ENCODE measurements at regions not wholly inside any gene's neighbourhood (a gene's known extent, or its start where the extent isn't known, plus 50 kb on each side); places are given as distances from the start of the nearest gene placed in this dataset.

DNA sequence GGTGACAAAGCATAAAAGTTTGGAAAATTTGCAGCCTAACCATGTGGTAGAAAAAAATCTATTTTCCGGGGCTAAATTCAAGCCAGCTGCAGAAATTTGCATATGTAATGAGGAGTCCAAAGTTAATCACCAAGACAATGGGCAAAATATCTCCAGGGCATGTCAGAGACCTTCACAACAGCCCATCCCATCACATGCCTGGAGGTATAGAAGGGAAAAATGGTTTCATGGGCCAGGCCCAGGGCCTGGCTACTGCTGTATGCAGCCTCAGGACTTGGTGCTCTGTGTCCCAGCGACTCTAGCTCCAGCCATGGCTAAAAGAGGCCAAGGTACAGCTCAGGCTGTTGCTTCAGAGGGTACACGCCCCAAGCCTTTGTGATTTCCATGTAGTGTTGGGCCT lies 655.8 kb upstream of the MGAT4C start:
- no peak for DNase-seq

DNA sequence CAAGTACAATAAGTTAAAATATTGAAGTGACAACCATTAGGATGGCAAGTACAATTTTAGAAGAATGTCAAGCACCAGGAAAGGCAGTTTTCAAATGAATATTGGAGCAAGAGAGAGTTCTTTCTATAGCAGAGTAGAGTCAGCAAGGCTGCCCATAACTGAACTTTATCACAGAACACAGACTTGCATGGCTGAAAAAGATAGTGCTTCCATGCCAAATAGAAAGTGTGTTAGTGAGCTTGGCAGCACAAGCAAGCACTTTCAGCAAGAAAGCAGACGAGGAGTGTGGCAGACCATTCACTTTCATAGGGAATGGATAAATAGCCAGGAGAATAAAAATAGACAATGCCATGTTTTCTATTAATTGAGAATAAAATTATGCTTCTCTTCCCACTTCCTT lies 647.0 kb upstream of the MGAT4C start:
- no peak for DNase-seq

DNA sequence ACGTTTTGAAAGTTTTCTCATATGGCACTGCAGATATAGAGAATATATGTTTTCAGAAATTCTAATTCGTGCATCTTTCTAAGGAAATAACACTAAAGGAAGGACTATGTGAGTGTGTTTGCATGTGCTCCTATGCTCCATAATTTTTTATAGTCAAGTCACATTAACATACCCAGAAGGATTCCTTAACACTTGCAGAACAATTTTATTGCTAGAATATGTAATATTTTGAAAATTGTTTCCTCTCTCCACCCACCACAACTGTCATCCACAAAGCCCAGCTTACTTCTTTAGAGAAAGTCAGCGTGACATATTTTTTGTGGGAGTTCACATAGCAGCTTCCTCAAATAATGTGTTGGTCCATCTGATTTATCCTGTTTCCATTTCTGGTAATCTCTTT lies 604.6 kb upstream of the MGAT4C start:
- DNase-seq: no peak

DNA sequence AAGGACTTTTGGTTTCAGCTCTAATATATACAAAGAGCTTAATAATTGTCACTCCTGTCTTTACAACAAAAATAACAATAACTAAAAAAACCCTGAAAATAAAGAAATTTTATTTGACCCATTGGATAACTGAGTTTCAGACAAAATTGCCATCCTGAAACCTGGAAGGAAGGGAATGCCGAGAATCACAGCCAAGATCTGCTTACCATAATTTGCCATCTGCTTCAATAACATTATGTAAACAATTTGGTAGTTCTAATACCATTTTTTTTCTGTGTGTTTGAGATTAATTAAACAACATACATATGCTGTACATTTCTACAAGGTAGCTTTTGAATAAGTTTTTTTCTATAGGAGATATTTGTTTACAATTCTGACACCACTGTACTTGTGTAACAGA lies 596.3 kb upstream of the MGAT4C start:
- peak; percentile 54 for DNase-seq

DNA sequence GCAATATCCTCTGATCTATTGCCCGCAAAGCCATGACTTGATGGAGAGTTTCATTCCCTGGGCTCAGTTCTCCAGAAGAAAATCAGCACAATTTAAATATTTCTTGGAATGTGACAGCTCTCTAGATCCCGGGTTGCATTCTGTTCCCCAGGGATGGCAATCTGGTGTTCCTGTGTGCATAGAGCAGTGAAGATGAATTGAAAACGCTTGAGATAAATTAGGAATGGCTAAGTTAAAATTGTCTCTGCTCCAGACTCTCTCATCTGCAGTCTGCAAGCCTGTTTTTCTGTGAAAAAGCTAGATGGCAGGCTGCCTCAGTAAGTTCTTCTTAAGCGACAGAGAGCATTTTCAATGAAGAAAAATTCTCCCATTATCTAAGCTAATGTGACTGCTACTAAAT lies 582.5 kb upstream of the MGAT4C start:
- no peak for DNase-seq

DNA sequence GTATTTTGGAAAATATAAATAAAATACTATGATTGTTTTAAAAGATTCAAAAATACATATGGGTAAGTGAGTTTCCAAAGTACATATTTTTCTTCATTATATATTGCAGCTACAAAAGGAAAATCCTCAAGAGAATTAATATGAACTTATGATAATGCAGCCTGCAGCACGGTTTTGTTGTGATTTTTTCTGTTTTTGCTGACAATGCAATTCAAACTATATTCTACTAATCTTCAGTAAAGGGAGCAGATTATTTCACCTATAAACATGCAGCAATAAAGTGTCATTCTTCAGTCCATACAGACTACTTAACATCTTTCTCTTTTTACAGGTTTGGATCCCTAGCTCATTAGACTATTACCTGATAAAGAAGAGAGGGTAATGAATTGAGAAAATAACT lies 582.1 kb upstream of the MGAT4C start:
- DNase-seq: no peak

DNA sequence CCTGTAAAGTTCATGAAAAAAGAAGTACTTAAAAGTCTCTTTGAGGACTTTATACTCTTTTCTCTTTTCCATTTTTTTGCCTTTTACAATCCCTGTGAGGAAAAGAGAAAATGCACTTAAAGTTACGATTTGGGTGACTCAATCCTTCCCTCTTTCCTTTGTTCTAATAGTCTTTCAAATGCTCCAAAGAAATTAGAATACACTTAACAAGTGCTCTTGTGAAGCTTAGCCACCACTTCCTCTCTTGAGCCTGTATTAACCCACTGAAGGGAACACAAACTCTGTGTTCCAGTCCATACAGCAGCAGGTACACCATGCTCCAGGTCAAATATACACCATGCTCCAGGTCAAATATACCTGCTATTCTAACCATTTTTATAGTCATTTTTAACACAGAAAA lies 581.1 kb upstream of the MGAT4C start:
- DNase-seq: no peak

DNA sequence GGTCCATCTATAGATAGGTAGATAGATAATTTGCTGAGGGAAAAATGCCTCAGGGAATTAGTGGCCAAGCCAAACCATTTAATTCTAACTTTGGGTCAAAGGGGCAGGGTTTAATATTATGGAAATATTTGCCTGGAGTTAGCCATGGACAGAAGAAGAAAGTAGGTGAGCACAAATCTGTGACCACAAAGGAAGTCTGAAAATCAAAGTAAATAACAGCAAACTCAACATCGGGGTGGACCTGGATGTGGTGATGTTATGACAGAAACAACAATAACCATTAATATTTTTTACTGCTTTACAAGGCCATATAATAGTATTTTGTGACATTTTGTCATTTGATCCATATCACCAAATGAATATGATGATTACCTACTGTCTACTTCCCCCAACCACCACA lies 578.0 kb upstream of the MGAT4C start:
- no peak for DNase-seq

DNA sequence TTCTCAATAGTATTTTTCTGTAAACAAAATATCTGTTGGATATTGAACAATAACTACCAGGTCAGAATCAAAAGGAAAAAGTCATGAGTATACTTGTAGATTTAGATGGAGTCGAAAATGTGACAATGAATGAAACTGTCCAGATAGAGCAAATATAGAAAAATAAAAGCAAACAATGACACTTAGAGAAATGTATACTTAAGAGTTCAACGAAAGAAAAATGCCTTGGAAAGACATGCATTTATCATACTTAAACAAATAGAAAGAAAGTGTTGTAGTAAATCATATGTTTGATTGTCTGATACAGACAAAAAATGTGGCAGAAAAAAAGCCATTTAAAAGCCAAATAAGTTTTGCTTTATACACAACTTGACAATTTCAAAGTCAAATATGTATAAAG lies 571.2 kb upstream of the MGAT4C start:
- DNase-seq: no peak

DNA sequence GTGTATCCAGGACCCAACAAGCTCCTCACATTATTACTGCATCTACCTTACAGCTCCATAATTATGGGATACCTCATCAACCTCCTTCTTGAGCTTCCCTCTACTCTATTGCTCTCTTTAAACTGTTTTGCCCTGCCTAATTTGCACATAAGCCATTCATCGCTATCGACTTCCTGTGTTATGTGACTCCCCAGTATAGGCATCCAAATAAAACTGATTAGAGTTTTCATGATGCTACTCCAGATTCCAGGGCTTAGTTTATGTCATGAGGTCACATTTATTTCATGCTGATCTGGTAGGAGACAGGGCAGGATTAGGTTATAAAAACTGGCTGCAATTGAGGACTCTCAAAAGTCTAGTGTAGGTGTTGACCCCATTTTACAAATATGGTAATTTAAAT lies 569.9 kb upstream of the MGAT4C start:
- no peak for DNase-seq

DNA sequence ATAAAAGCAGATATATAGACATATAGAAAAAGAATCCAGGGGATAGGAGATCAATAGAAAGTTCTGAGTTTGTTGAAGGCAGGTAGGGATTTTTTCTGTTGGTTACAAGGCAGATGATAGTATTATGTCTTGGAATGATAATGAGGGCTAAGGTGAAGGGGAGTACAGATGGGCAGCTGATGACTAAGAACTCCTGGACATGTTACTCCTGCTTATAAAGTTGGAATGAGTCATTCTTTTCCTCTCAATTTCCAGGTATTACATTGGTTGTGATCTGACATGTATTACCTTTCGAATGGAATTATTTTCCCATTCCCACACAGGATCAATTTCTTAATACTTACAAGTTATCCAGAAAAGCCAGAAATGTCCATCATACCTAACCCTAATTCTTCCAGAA lies 545.2 kb upstream of the MGAT4C start:
- DNase-seq: no peak

DNA sequence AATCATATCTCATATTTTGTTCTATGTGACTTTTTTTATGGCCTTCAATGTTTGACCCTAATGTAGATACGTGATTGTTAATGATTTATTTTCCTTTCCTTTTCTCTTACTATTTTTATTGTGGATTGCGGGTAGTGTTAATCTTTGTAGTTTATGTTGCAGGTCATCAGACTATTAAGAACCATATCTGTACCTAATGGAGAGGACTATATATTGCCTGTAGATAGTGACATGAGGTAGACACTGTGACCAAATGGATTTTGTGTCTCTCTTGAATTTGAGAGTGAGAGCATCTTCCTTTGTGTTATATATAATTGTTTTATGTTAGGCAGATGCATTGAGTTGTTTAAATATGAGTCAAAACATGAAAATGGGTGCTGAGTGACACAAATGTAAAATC lies 543.4 kb upstream of the MGAT4C start:
- no peak for DNase-seq

DNA sequence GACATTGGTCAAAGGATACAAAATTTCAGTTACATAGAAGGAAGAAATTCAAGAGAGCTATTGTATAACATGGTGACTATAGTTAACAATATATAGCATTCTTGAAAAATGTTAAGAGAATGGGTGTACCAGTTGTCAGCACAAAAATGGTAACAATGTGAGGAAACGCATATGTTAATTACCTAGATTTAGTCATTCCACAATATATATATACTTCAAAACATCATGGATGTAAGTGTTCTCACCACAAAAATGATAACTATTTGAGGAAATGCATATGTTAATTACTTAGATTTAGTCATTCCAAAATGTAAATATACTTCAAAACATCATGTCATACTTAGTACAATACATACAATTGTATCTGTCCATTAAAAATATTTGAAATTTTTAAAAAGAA lies 540.4 kb upstream of the MGAT4C start:
- DNase-seq: no peak

DNA sequence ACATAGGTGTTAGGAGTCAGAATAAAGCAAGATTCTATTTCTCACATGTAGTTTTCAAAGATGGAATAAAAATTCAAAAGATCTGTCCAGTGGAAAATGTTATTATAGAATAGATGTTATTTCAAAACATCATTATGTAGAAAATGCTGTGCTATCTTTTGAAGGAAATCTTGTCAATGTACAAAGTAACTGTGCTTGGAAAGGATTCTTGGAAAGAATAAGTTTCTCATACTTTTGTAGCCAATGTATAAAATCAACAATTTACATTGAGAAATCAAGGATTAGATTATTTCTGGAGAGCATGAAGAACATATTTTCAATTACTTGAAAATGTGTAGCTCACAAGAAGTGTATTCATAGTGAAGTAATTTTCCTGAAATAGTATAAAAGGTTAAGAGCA lies 532.5 kb upstream of the MGAT4C start:
- no peak for DNase-seq

DNA sequence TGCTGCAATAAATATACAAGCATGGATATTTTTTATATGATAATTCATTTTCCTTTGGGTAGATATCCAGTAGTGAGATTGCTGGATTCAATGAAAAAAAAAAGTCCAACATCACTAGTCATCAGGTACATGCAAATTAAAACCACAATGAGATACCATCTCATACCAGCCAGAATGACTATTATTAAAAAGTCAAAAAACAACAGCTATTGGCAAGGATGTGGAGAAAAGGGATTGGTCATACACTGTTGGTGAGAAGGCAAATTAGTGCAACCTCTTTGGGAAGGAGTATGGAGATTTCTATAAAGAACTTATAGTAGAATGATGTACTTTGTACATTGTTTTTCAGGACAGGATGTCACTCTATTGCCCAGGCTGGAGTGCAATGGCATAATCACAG lies 531.2 kb upstream of the MGAT4C start:
- no peak for DNase-seq

DNA sequence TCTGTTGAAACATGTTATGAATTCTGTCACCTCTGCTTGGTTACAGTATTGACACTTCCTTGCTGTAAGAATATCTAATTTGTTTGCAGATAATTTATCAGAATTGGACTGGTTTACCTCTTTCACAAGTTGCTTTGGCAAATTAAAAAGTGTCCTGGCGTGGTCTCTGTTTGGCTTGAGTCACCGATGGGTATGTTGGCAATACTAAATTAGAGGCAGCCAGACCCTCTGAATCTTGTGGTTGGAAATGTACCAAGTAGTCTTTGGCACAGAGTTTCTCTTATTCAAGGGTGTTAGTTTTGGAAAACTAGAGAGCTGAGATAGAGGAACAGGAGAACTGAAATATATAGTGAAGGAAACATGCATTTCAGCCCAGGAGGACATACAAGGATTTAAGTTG lies 521.1 kb upstream of the MGAT4C start:
- DNase-seq: no peak

DNA sequence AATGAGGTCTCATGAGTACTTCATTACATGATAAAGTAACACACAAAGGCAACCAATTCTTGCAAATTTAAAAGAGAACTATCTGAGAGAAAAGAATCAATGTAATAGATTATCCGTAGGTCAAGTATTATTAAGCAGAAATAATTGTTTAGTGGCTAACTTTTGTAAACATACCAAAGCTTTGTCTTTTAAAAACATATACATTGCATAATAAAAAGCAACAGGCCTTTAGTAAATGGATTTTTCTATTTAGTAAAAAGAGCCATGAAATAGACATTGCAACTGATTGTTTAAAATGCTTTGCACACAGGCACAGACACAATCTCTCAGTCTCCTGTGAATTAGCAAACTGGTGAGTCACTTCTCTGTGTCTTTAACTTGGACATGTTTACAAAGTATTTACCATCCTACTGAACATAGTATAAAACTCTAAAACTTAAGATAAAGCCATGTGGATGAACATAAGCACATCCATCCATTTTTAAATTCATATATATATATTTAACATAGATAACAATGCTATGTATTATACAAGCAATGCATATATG lies 518.7 kb upstream of the MGAT4C start:
- DNase-seq: no peak

DNA sequence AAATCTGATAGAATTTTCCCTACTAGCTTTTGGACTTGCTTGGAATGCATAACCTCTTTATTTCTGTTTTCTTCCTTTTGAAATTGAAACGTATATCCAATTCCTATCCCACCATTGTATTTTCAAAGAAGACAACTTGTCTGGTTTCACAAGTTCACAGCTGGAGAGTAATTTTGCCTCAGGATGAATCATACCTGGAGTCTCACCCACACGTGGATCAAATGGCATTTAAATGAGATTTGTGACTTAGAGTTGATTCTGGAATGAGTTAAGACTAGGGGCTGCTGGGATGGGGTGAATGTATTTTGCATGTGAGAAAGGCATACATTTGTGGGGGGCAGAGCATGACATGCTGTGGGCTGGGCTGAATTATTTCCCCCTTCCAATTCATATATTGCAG lies 516.5 kb upstream of the MGAT4C start:
- no peak for DNase-seq

DNA sequence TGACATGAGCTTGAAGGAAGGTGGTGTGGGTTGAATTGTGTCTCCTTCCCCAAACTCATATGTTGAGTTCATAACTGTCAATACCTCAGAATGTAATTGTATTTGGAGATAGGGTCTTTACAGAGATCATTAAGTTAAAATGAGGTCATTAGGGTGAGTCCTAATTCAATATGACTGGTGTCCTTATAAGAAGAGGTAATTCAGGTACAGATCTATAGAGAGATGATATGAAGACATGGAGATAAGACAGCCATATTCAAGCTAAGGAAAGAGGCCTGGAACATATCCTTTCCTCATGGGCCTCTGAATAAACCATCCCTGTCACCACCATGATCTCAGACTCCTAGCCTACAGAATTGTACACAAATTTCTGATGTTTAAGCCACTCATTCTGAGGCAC lies 514.7 kb upstream of the MGAT4C start:
- DNase-seq: no peak

DNA sequence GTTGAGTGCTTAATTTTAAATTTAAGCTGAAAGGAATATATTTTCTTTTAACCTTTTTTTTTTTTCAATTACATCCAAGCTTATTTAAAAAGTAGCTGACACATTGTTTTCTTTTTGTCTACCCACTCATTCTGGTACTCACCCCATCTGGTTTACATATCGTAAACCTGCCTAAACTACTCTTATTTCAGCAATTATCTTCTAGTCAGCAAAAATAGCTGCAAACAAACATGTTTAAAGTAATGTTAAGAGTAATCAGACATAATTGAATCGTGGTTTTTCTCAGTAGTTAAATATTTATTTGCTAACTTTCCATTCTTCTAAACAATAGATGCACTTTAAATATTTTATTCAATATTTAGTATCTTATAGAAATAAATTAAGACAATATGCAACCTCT lies 492.7 kb upstream of the MGAT4C start:
- no peak for DNase-seq

DNA sequence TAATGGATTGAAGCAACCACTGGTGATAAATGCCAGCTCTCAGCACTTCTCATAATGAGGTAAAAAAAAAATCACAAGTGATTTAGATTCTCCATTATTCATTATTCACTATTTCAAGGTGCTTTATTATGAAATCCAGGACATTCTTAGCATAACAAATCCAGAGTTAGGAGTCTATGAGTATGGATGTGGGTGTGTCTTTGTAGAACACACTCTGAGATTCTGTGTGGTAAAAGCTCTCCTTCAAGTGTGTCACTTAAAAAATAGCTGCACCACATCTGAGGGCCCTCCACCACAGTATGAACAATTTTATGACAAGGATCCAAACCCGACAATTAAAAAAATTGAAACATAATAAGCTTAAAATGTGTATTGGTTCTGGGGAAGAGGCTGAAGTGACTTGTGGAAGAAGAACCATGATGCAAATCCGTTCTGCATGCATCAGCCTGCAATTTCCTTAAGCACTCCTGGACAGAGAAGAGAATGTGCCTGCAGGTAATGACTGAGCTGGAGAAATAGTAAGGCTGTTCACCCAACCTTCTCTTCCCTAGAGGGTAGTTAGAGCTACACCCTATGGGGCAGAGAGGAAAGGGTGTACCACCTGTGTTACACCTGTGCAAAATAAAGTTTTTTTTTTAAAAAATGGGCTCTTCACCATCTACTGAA lies 488.5 kb upstream of the MGAT4C start:
- no peak for DNase-seq

DNA sequence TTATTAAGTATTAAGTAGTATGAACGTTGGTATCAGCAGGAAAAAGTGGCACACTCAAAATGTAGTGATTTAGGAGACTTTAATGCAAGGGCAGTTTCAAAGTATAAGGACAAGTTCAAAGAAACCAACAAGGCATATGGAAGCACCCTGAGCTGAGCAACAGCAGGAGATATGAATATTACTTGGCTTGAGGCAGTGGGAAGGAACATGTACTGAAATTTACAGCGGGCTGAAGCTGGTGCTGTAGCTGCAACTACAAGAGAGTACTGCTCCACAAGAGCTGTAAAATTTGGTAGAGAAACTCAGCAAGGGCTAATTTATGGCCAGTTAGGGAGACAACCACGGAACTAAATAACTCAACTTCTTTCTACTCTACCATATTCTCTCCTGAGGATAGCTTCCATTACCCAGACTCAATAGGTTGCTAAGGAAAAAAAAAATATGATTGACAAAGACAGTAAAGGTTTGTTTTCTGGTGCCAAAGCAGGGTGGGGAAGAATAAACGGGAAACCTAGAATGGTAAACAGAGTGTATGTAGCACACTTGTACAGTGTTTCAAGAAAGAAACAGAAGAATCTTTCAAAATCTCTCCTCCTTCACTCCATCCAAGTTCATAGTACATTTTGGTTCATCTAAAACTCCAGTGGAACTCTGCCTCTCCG lies 487.8 kb upstream of the MGAT4C start:
- DNase-seq: no peak

DNA sequence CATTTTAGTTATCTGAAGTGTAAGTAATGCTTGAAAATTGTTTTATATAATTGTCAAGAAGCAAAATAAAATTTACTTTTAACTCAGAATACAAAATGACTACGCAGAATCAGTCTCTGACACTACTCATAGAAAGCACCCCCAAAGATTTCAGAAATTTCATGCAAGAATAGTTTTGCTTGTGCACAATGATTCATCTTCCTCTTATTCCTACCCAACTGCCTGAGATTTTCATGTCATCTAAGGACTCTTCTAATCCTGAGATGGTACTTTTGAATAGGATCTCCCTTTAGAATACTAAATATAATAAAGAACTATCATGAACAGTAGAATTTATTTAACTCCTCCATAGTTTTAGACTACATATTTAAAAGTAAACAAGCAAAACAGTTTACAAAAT lies 485.3 kb upstream of the MGAT4C start:
- no peak for DNase-seq

DNA sequence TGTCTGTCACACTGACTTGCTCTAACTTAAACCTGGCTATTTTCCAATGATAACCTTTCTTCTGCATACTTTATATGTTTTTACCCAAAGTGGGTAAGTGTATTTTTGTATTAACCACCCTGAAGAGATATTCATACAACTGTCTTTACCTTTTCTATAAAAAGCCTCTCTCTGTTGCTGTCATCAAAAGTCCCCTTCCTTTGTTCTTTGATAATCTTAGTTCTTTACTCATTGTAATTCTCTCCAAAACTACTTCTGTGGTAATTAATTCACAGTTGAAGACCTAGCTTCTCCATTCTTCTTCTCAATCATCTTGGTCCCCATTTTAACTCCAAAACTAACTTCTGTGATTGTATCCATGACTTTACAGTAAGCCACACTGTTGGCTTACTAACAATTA lies 479.7 kb upstream of the MGAT4C start:
- no peak for DNase-seq

DNA sequence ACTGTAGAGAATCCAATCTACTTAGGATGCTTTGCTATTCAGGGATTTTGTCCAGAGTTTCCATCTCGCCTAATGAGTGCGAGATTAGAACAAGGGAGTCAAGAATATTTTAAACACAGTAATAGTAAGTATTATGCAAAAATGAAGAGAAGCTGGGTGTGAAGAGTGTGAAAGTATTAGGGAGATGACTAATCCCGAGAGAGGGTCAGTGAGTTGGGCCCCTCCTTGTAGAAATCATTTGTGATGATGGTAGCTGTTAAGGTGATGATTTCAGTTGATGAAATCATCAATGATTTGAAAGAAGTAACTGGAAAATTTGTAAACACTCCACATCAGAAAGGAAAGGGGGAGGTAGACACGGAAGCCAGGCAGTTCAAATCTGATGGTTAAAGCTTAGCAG lies 478.9 kb upstream of the MGAT4C start:
- DNase-seq: no peak
